ENCODE measurements at regions not wholly inside any gene's neighbourhood (a gene's known extent, or its start where the extent isn't known, plus 50 kb on each side); places are given as distances from the start of the nearest gene placed in this dataset.

- TF ChIP-seq CTCF (IDR thresholded peaks at IDR 0.05) (no peak), FOXJ3 (CRISPR knock-in tag; IDR thresholded peaks at IDR 0.05; ENCODE audit: borderline replicate concordance) (no peak), GRHL2 (CRISPR knock-in tag; IDR thresholded peaks at IDR 0.05; ENCODE audit: insufficient replicate concordance, severe bottlenecking) (no peak), ZNF121 (CRISPR knock-in tag; IDR thresholded peaks at IDR 0.05) (no peak), ATF1 (CRISPR knock-in tag; IDR thresholded peaks at IDR 0.05) (no peak), STAT6 (CRISPR knock-in tag; conservative IDR thresholded peaks at IDR 0.05; ENCODE audit: low read depth) (no peak), GABPB1 (CRISPR knock-in tag; IDR thresholded peaks at IDR 0.05) (no peak), NFE2L1 (CRISPR knock-in tag; IDR thresholded peaks at IDR 0.05) (no peak)
Observed at GRCh38 chr6:121008553-121008952, 325.7 kb downstream of the TBC1D32 start.
